HG03558 (cell line): ENCODE measurements at regions not wholly inside any gene's neighbourhood (a gene's known extent, or its start where the extent isn't known, plus 50 kb on each side); places are given as distances from the start of the nearest gene placed in this dataset.

ENCODE experiments used
- ATAC-seq: cut with Tn5 transposase; IDR thresholded peaks from one replicate; pipeline ENCODE4 v1.9.1; 2021; ENCODE audit warnings: moderate number of reproducible peaks; ENCODE audit not compliant: unreplicated experiment; ENCODE audit errors: extremely low read depth

GRCh38 chr1:56237491-56238064 lies 341.8 kb downstream of the PLPP3 start:
- ATAC-seq = no peak

GRCh38 chr1:56236688-56237087 lies 342.7 kb downstream of the PLPP3 start:
- no peak for ATAC-seq

- ATAC-seq = no peak
These were observed 343.4 kb downstream of the PLPP3 start for GRCh38 chr1:56235909-56236510.

- ATAC-seq = no peak
These were observed 350.2 kb downstream of the PLPP3 start for GRCh38 chr1:56229186-56229585.

GRCh38 chr1:56227886-56228285 lies 351.5 kb downstream of the PLPP3 start:
- no peak for ATAC-seq

- no peak for ATAC-seq
These were observed 352.0 kb downstream of the PLPP3 start for GRCh38 chr1:56227401-56227800.

GRCh38 chr1:56225964-56226815 lies 353.2 kb downstream of the PLPP3 start:
- ATAC-seq = no peak

GRCh38 chr1:56223968-56224367 lies 355.4 kb downstream of the PLPP3 start:
- no peak for ATAC-seq

- no peak for ATAC-seq
These were observed 356.3 kb downstream of the PLPP3 start for GRCh38 chr1:56222914-56223540.

- no peak for ATAC-seq
These were observed 359.3 kb downstream of the PLPP3 start for GRCh38 chr1:56220021-56220420.

- ATAC-seq = no peak
These were observed 361.3 kb downstream of the PLPP3 start for GRCh38 chr1:56218023-56218422.

GRCh38 chr1:56216218-56216617 lies 363.1 kb downstream of the PLPP3 start:
- ATAC-seq = no peak

- ATAC-seq = no peak
These were observed 363.6 kb downstream of the PLPP3 start for GRCh38 chr1:56215771-56216170.

GRCh38 chr1:56215086-56215485 lies 364.3 kb downstream of the PLPP3 start:
- ATAC-seq = no peak

GRCh38 chr1:56213068-56213467 lies 366.3 kb downstream of the PLPP3 start:
- no peak for ATAC-seq

- no peak for ATAC-seq
These were observed 367.2 kb downstream of the PLPP3 start for GRCh38 chr1:56212143-56212542.

GRCh38 chr1:56206391-56206790 lies 373.0 kb downstream of the PLPP3 start:
- no peak for ATAC-seq

- ATAC-seq = no peak
These were observed 375.2 kb downstream of the PLPP3 start for GRCh38 chr1:56204206-56204605.

GRCh38 chr1:56202796-56203492 lies 376.4 kb downstream of the PLPP3 start:
- ATAC-seq = no peak

GRCh38 chr1:56202186-56202585 lies 377.2 kb downstream of the PLPP3 start:
- no peak for ATAC-seq
